Thoracic aorta (tissue), 2 donors: ENCODE measurements at regions not wholly inside any gene's neighbourhood (a gene's known extent, or its start where the extent isn't known, plus 50 kb on each side); places are given as distances from the start of the nearest gene placed in this dataset.

ENCODE experiments used
- ATAC-seq: fragments of 150-250 bp; one replicate; pipeline ENCODE4 v1.8.0; 2017; ENCODE audit warnings: low read depth; ENCODE audit not compliant: insufficient number of reproducible peaks, low FRiP score
- DNase-seq: peaks from one replicate; pipeline ENCODE4 v3.0.0-alpha.2; 2020; ENCODE audit warnings: low spot score
- H3K27ac ChIP-seq, 2 donors: fragments of 200-600 bp; sonication (generic); 1 replicate in 1 of 2; 2 replicates in 1 of 2; pipeline ENCODE4 v1.5.1; 2016; ENCODE audit warnings: mild to moderate bottlenecking in 2 of 2, moderate library complexity in 2 of 2
- H3K27me3 ChIP-seq: fragments of 200-600 bp; sonication (generic); replicated peaks from 2 replicates; pipeline ENCODE4 v1.6.0; 2016; ENCODE audit warnings: mild to moderate bottlenecking; ENCODE audit not compliant: insufficient read depth
- H3K36me3 ChIP-seq: fragments of 200-600 bp; sonication (generic); one replicate; pipeline ENCODE4 v1.5.1; 2016
- H3K4me1 ChIP-seq, 2 donors: fragments of 200-600 bp; sonication (generic); 1 replicate in 1 of 2; 2 replicates in 1 of 2; pipeline versions ENCODE4 v1.5.1 to v1.6.0; 2016; ENCODE audit warnings: low read depth in 2 of 2, mild to moderate bottlenecking in 1 of 2; ENCODE audit not compliant: control insufficient read depth in 1 of 2
- H3K4me3 ChIP-seq: fragments of 200-600 bp; sonication (generic); 2 replicates; pipeline ENCODE4 v1.5.1; 2016; ENCODE audit warnings: mild to moderate bottlenecking
- H3K9me3 ChIP-seq: fragments of 200-600 bp; sonication (generic); 2 replicates; pipeline ENCODE4 v1.5.1; 2016
- TF ChIP-seq, protein P1 (sequence below): fragments of 200-600 bp; sonication (generic); IDR thresholded peaks from one replicate; pipeline ENCODE4 v1.5.1; 2019; ENCODE audit warnings: antibody characterized with exemption

DNA sequence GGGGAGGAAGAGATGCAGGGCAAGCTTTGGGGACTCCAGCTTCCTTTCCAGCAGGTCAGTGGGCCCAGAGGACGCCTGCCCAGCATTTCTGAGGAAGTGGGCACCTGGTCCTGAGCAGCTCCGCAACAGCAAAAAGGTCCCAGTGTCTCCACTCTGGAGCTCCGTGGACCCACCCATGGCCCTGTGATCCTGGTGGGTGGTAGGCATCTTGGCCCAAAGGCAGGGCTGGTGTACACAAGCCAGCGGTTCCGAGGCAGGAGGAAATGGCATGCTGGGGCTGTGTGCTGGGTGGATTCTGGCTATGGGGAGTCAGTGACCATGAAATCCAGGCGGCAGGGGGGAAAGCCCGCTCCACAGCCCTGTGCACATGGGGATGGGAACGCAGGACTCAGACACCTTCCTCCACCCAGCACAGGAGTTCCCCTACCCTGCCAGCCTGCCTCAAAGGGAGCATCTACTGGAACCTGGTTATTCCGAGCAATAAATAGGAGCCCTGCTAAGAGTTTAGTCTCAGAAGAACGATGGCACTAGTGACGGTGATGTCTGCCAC, 206.0 kb downstream of the GLI2 start:
- H3K4me3 ChIP-seq, result no peak overlapping the region
- DNase-seq (no peak), ATAC-seq (no peak)
- no peak overlapping the region for H3K27ac ChIP-seq
- TF ChIP-seq, protein P1, sequence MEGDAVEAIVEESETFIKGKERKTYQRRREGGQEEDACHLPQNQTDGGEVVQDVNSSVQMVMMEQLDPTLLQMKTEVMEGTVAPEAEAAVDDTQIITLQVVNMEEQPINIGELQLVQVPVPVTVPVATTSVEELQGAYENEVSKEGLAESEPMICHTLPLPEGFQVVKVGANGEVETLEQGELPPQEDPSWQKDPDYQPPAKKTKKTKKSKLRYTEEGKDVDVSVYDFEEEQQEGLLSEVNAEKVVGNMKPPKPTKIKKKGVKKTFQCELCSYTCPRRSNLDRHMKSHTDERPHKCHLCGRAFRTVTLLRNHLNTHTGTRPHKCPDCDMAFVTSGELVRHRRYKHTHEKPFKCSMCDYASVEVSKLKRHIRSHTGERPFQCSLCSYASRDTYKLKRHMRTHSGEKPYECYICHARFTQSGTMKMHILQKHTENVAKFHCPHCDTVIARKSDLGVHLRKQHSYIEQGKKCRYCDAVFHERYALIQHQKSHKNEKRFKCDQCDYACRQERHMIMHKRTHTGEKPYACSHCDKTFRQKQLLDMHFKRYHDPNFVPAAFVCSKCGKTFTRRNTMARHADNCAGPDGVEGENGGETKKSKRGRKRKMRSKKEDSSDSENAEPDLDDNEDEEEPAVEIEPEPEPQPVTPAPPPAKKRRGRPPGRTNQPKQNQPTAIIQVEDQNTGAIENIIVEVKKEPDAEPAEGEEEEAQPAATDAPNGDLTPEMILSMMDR, result no peak
- H3K9me3 ChIP-seq, result no peaks in the 10 kb centered on the region
- H3K36me3 ChIP-seq, result no peaks in the 10 kb centered on the region
- H3K27me3 ChIP-seq, result no peaks in the 10 kb centered on the region
- H3K4me1 ChIP-seq, result peaks cover 14 to 66% of the 10 kb centered on the region in 2 donors

GRCh38 chr2:120942658-120943057, 207.0 kb downstream of the GLI2 start:
- ATAC-seq (no peak), DNase-seq (no peak)
- H3K4me3 ChIP-seq, result no peak overlapping the region
- TF ChIP-seq, protein P1, result no peak
- H3K27ac ChIP-seq, result no peak overlapping the region
- no peaks in the 10 kb centered on the region for H3K36me3 ChIP-seq
- no peaks in the 10 kb centered on the region for H3K9me3 ChIP-seq
- peaks cover 9 to 56% of the 10 kb centered on the region in 2 donors for H3K4me1 ChIP-seq
- H3K27me3 ChIP-seq, result no peaks in the 10 kb centered on the region

DNA sequence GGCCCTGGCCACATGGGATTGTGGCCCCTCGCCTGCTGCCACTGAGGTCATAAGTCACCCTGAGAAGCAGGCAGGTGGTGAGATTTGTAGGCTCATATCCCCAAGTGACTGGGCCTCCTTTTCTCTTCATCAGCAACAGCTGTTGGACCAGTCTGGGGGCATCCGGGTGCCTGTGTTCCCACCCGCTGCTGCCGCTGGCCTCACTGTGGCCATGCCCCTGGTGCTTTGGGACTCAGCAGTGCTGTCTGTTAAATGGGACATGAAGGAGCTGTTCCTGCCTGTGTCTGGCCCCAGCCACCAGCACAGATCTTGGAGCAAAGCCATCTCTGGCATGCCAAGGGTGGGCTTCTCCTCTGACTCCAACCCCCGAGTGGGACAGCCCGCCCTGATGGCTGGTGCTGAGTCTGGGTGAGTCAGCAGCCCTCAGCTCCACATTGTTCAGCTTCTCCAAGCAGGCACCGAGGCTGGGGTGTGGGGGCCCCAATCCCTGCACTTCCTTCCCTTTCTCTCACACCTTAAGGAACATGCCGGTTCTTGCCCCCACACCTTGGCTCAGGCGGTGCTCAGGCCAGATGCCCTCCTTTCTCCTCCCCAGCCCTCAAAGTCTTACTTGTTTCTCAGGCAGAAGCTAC, 207.9 kb downstream of the GLI2 start:
- DNase-seq (no peak), ATAC-seq (no peak)
- no peaks in the 10 kb centered on the region for H3K36me3 ChIP-seq
- TF ChIP-seq, protein P1, result no peak
- H3K9me3 ChIP-seq, result no peaks in the 10 kb centered on the region
- peaks cover under 1 to 48% of the 10 kb centered on the region in 2 donors for H3K4me1 ChIP-seq
- H3K27me3 ChIP-seq, result no peaks in the 10 kb centered on the region
- H3K4me3 ChIP-seq, result no peak overlapping the region
- H3K27ac ChIP-seq, result no peak overlapping the region

- no peaks in the 10 kb centered on the region for H3K27me3 ChIP-seq
- no peaks in the 10 kb centered on the region for H3K36me3 ChIP-seq
- DNase-seq, result no peak
- TF ChIP-seq, protein P1, result no peak
- H3K9me3 ChIP-seq, result no peaks in the 10 kb centered on the region
- H3K4me3 ChIP-seq, result no peak overlapping the region
- no peak overlapping the region for H3K27ac ChIP-seq
- peaks cover 0 to 37% of the 10 kb centered on the region in 2 donors for H3K4me1 ChIP-seq
- no peak for ATAC-seq
Observed at GRCh38 chr2:120944575-120944974, 208.9 kb downstream of the GLI2 start.

DNA sequence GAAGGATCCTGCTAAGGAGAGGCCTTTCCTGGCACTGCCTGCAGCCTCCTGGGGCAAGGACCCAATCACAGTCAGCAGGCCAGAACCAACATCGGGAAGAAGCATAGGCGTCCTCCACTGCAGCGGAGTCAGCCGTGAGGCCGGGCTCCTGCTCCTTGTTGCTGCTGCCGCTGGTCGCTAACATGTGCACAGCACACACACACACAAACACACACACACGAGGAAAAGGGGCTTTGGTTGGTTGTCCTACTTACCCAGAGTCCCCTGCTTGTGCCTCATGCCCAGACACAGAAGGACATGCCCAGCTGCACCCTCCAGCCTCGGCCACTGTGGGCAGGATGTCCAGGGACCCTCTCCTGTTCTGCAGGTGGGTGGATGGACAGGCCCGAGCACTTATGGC, 209.4 kb downstream of the GLI2 start:
- H3K36me3 ChIP-seq, result no peaks in the 10 kb centered on the region
- ATAC-seq, result no peak
- H3K27ac ChIP-seq, result no peak overlapping the region
- H3K4me3 ChIP-seq, result no peak overlapping the region
- H3K9me3 ChIP-seq, result no peaks in the 10 kb centered on the region
- TF ChIP-seq, protein P1, result no peak
- H3K27me3 ChIP-seq, result no peaks in the 10 kb centered on the region
- DNase-seq, result no peak
- peaks cover 0 to 32% of the 10 kb centered on the region in 2 donors for H3K4me1 ChIP-seq
